ENCODE measurements at regions not wholly inside any gene's neighbourhood (a gene's known extent, or its start where the extent isn't known, plus 50 kb on each side); places are given as distances from the start of the nearest gene placed in this dataset.

- H3K27me3 ChIP-seq (ENCODE audit: control insufficient read depth, insufficient read depth, low read length) = no peaks in the 10 kb centered on the region
- WGBS (ENCODE audit: insufficient coverage, insufficient read length) = no CpG with 5 or more reads among the region's 1 CpG
- no peak for DNase-seq (ENCODE audit: low read depth, low spot score)
- no peak overlapping the region for H3K4me3 ChIP-seq (ENCODE audit: low read length)
- no peaks in the 10 kb centered on the region for H3K4me1 ChIP-seq (ENCODE audit: control insufficient read depth, insufficient read depth, low read length)
- no peaks in the 10 kb centered on the region for H3K36me3 ChIP-seq (ENCODE audit: control insufficient read depth, insufficient read depth, low read length)
- no peaks in the 10 kb centered on the region for H3K9me3 ChIP-seq (ENCODE audit: control insufficient read depth, insufficient read depth, low read length)
- H3K27ac ChIP-seq (ENCODE audit: low read length) = no peak overlapping the region
Observed at GRCh38 chr18:39485696-39486095, 1920.1 kb upstream of the CELF4 start.

GRCh38 chr18:39481281-39481680 lies 1915.7 kb upstream of the CELF4 start:
- no peaks in the 10 kb centered on the region for H3K36me3 ChIP-seq (ENCODE audit: control insufficient read depth, insufficient read depth, low read length)
- H3K27ac ChIP-seq (ENCODE audit: low read length) = no peak overlapping the region
- no CpG with 5 or more reads among the region's 4 CpGs for WGBS (ENCODE audit: insufficient coverage, insufficient read length)
- no peak for DNase-seq (ENCODE audit: low read depth, low spot score)
- no peaks in the 10 kb centered on the region for H3K4me1 ChIP-seq (ENCODE audit: control insufficient read depth, insufficient read depth, low read length)
- no peaks in the 10 kb centered on the region for H3K27me3 ChIP-seq (ENCODE audit: control insufficient read depth, insufficient read depth, low read length)
- H3K9me3 ChIP-seq (ENCODE audit: control insufficient read depth, insufficient read depth, low read length) = no peaks in the 10 kb centered on the region
- no peak overlapping the region for H3K4me3 ChIP-seq (ENCODE audit: low read length)

- Histone ChIP-seq H3K4me1 (ENCODE audit: control insufficient read depth, insufficient read depth, low read length) (no peaks in the 10 kb centered on the region), H3K9me3 (ENCODE audit: control insufficient read depth, insufficient read depth, low read length) (no peaks in the 10 kb centered on the region), H3K36me3 (ENCODE audit: control insufficient read depth, insufficient read depth, low read length) (no peaks in the 10 kb centered on the region), H3K27ac (ENCODE audit: low read length) (no peak overlapping the region), H3K4me3 (ENCODE audit: low read length) (no peak overlapping the region), H3K27me3 (ENCODE audit: control insufficient read depth, insufficient read depth, low read length) (no peaks in the 10 kb centered on the region)
- WGBS (ENCODE audit: insufficient coverage, insufficient read length) = no CpG with 5 or more reads among the region's 4 CpGs
- DNase-seq (ENCODE audit: low read depth, low spot score) = no peak
Observed at GRCh38 chr18:39480494-39481195, 1915.0 kb upstream of the CELF4 start.

DNA sequence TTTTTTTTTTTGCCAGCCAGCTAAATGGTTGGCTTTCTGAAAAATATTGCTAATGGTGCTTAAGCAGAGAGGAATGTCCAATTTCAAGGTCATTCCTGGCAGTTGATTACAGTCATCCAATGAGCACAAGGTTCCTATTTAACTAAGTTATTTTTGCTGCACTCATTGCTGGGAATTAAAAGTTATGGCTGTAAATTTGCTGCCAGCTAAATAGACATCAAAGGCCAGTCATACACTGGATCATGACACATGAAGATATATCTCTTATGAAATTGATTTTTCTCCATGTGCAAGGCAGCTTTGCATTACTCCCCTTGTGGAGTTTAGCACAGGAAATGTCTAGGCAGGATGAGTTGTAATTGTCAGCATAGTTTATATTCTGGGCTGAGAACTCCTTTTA lies 1898.4 kb upstream of the CELF4 start:
- no peaks in the 10 kb centered on the region for H3K27me3 ChIP-seq (ENCODE audit: control insufficient read depth, insufficient read depth, low read length)
- DNase-seq (ENCODE audit: low read depth, low spot score) = no peak
- no peak overlapping the region for H3K27ac ChIP-seq (ENCODE audit: low read length)
- no peaks in the 10 kb centered on the region for H3K36me3 ChIP-seq (ENCODE audit: control insufficient read depth, insufficient read depth, low read length)
- H3K4me3 ChIP-seq (ENCODE audit: low read length) = no peak overlapping the region
- H3K9me3 ChIP-seq (ENCODE audit: control insufficient read depth, insufficient read depth, low read length) = no peaks in the 10 kb centered on the region
- H3K4me1 ChIP-seq (ENCODE audit: control insufficient read depth, insufficient read depth, low read length) = no peaks in the 10 kb centered on the region

- DNase-seq (ENCODE audit: low read depth, low spot score) = no peak
- Histone ChIP-seq H3K36me3 (ENCODE audit: control insufficient read depth, insufficient read depth, low read length) (no peaks in the 10 kb centered on the region), H3K4me1 (ENCODE audit: control insufficient read depth, insufficient read depth, low read length) (no peaks in the 10 kb centered on the region), H3K27ac (ENCODE audit: low read length) (no peak overlapping the region), H3K4me3 (ENCODE audit: low read length) (no peak overlapping the region), H3K9me3 (ENCODE audit: control insufficient read depth, insufficient read depth, low read length) (no peaks in the 10 kb centered on the region), H3K27me3 (ENCODE audit: control insufficient read depth, insufficient read depth, low read length) (no peaks in the 10 kb centered on the region)
- no CpG with 5 or more reads among the region's 1 CpG for WGBS (ENCODE audit: insufficient coverage, insufficient read length)
Observed at GRCh38 chr18:39462436-39462835, 1896.8 kb upstream of the CELF4 start.

DNA sequence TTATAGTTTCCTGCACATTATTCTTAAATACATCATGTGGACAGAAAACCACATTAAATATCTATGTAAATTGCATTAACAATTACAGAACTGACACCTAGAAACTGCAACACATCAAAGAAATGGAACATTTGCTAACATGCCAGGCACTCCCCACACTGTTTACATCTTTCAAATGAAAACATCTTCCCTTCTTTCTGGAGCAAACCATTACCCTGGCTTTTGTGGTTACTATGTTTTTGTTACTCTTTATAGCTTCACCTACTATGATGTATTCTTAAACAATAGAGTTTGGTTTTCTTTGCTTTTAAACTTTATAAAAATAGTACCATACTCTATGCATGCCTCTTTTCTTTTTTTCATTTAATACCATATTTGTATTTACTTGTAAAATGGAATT lies 1894.5 kb upstream of the CELF4 start:
- DNase-seq (ENCODE audit: low read depth, low spot score) = no peak
- no peaks in the 10 kb centered on the region for H3K36me3 ChIP-seq (ENCODE audit: control insufficient read depth, insufficient read depth, low read length)
- H3K9me3 ChIP-seq (ENCODE audit: control insufficient read depth, insufficient read depth, low read length) = no peaks in the 10 kb centered on the region
- H3K27me3 ChIP-seq (ENCODE audit: control insufficient read depth, insufficient read depth, low read length) = no peaks in the 10 kb centered on the region
- H3K27ac ChIP-seq (ENCODE audit: low read length) = no peak overlapping the region
- no peak overlapping the region for H3K4me3 ChIP-seq (ENCODE audit: low read length)
- no peaks in the 10 kb centered on the region for H3K4me1 ChIP-seq (ENCODE audit: control insufficient read depth, insufficient read depth, low read length)

DNA sequence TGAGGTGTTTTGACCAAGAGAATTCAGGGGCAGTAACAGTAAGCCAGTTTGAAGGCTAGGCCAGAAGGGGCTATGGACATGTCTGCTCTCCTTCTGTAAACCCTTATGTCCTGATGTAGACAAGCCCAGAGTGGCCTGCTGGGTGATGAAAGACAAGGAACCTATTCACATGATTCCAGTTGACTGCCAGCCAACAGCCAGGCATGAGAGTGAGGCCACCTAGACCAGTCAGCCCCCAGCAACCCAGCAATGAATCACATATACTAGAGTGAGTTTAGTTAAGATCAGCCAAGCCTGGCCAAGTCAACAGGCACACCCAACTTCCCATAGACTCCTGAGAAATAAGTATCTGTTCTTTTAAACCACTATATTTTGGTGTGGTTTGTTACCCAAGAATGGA lies 1889.7 kb upstream of the CELF4 start:
- H3K9me3 ChIP-seq (ENCODE audit: control insufficient read depth, insufficient read depth, low read length) = no peaks in the 10 kb centered on the region
- no peaks in the 10 kb centered on the region for H3K36me3 ChIP-seq (ENCODE audit: control insufficient read depth, insufficient read depth, low read length)
- no peak overlapping the region for H3K4me3 ChIP-seq (ENCODE audit: low read length)
- H3K4me1 ChIP-seq (ENCODE audit: control insufficient read depth, insufficient read depth, low read length) = no peaks in the 10 kb centered on the region
- no peaks in the 10 kb centered on the region for H3K27me3 ChIP-seq (ENCODE audit: control insufficient read depth, insufficient read depth, low read length)
- H3K27ac ChIP-seq (ENCODE audit: low read length) = no peak overlapping the region
- DNase-seq (ENCODE audit: low read depth, low spot score) = no peak

DNA sequence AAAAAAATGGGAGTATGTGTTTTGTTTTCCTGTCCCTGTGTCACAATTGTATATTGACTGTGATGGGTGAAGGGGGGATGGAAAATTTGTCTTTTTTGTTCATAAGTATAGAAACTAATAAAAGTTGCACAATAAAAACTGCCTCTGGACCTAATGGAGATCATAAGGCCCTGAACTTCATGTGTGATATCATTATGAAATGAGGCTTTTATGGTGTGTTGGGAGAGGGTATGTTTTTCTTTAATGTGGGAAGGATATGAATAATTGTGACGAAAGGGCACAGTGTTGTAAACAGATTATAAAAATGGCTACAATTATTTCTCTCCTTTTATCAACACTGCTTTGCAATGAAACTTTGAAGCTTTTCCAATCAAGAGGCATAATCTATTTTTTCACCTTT lies 1889.3 kb upstream of the CELF4 start:
- Histone ChIP-seq H3K4me1 (ENCODE audit: control insufficient read depth, insufficient read depth, low read length) (no peaks in the 10 kb centered on the region), H3K27me3 (ENCODE audit: control insufficient read depth, insufficient read depth, low read length) (no peaks in the 10 kb centered on the region), H3K27ac (ENCODE audit: low read length) (no peak overlapping the region), H3K36me3 (ENCODE audit: control insufficient read depth, insufficient read depth, low read length) (no peaks in the 10 kb centered on the region), H3K9me3 (ENCODE audit: control insufficient read depth, insufficient read depth, low read length) (no peaks in the 10 kb centered on the region), H3K4me3 (ENCODE audit: low read length) (no peak overlapping the region)
- 100% methylated on average over 1 of the region's 1 CpG for WGBS (ENCODE audit: insufficient coverage, insufficient read length)
- no peak for DNase-seq (ENCODE audit: low read depth, low spot score)

DNA sequence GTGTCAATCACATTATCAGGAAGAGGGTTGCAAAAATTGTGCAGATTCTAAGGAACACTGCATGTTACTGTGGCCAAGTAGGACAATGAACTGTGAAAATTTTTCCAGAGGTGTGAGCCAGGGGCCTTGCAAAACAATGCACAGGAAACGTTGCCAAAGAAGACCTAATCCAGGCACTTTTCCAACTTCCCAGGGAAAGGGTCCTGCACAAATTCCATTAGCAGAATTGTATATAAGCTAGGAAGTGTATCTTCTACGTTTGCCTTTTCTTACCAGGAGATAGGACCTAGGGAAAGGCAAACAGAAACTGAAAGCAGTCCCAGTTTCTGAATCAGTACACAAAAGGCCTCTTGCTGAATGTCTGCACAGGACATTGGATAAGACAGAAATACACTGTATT lies 1888.3 kb upstream of the CELF4 start:
- no peaks in the 10 kb centered on the region for H3K36me3 ChIP-seq (ENCODE audit: control insufficient read depth, insufficient read depth, low read length)
- H3K27me3 ChIP-seq (ENCODE audit: control insufficient read depth, insufficient read depth, low read length) = no peaks in the 10 kb centered on the region
- no peaks in the 10 kb centered on the region for H3K4me1 ChIP-seq (ENCODE audit: control insufficient read depth, insufficient read depth, low read length)
- no peaks in the 10 kb centered on the region for H3K9me3 ChIP-seq (ENCODE audit: control insufficient read depth, insufficient read depth, low read length)
- DNase-seq (ENCODE audit: low read depth, low spot score) = no peak
- H3K27ac ChIP-seq (ENCODE audit: low read length) = no peak overlapping the region
- no peak overlapping the region for H3K4me3 ChIP-seq (ENCODE audit: low read length)
- WGBS (ENCODE audit: insufficient coverage, insufficient read length) = no CpG with 5 or more reads among the region's 2 CpGs

DNA sequence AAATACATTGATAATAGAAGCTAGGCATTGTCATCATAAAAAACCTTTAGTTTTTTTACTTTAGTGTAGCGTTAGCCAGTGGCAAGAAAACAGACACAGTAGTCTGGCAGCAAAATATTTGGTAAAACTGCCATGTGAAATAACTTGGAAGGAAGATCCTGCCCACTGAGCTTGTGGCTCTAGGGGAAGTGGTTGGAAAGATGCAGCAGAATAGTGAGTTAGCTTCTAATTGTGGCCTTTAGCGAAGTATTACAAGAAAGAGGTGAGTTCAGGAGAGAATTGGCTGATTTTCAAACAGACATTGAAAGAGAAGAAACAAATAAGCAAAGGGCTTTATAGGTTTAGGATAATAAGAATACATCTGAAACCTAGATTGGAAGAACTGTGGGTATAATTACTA lies 1887.8 kb upstream of the CELF4 start:
- Histone ChIP-seq H3K27me3 (ENCODE audit: control insufficient read depth, insufficient read depth, low read length) (no peaks in the 10 kb centered on the region), H3K9me3 (ENCODE audit: control insufficient read depth, insufficient read depth, low read length) (no peaks in the 10 kb centered on the region), H3K4me3 (ENCODE audit: low read length) (no peak overlapping the region), H3K36me3 (ENCODE audit: control insufficient read depth, insufficient read depth, low read length) (no peaks in the 10 kb centered on the region), H3K27ac (ENCODE audit: low read length) (no peak overlapping the region), H3K4me1 (ENCODE audit: control insufficient read depth, insufficient read depth, low read length) (no peaks in the 10 kb centered on the region)
- no peak for DNase-seq (ENCODE audit: low read depth, low spot score)
- WGBS (ENCODE audit: insufficient coverage, insufficient read length) = no CpG with 5 or more reads among the region's 2 CpGs

DNA sequence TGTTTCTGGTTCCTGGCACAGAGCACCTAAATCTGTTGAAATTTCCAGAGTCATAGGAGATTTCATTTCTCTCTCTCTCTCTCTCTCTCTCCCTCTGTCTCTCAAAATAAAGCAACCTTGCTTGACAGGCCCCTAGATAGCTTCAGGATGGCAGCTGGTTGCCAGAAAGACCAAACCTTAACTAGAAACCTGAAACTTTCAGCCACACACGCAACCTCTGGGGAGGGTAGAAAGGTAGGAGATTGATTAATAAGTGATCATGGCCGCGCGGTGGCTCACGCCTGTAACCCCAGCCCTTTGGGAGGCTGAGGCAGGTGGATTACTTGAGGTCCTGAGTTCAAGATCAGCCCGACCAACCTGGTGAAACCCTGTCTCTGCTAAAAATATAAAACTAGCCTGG lies 1885.4 kb upstream of the CELF4 start:
- WGBS (ENCODE audit: insufficient coverage, insufficient read length) = no CpG with 5 or more reads among the region's 6 CpGs
- Histone ChIP-seq H3K36me3 (ENCODE audit: control insufficient read depth, insufficient read depth, low read length) (no peaks in the 10 kb centered on the region), H3K27ac (ENCODE audit: low read length) (no peak overlapping the region)

More for the DNA sequence above, 1885.4 kb upstream of the CELF4 start:
- Histone ChIP-seq H3K4me1 (ENCODE audit: control insufficient read depth, insufficient read depth, low read length) (no peaks in the 10 kb centered on the region), H3K4me3 (ENCODE audit: low read length) (no peak overlapping the region), H3K27me3 (ENCODE audit: control insufficient read depth, insufficient read depth, low read length) (no peaks in the 10 kb centered on the region), H3K9me3 (ENCODE audit: control insufficient read depth, insufficient read depth, low read length) (no peaks in the 10 kb centered on the region)
- DNase-seq (ENCODE audit: low read depth, low spot score) = no peak
